Activated CD4-positive, alpha-beta memory T cell treated with anti-CD3 and anti-CD28 coated beads for 36 hours (primary cell): ENCODE measurements at regions not wholly inside any gene's neighbourhood (a gene's known extent, or its start where the extent isn't known, plus 50 kb on each side); places are given as distances from the start of the nearest gene placed in this dataset.
"Not testable (repeated sequence)": the region's sequence is repeated elsewhere in the genome, so short reads cannot be mapped to it uniquely, and the experiment has no call there.

Source experiments
- CTCF ChIA-PET: fragments of 350-600 bp; sonication (Branson Sonifier 250); formaldehyde crosslinking; loops from one replicate; lab custom pipeline; 2021; ENCODE audit warnings: antibody characterized with exemption, inconsistent platforms; lab: Charles Lee
- POLR2A ChIA-PET: fragments of 350-600 bp; sonication (Branson Sonifier 250); formaldehyde crosslinking; loops from one replicate; lab custom pipeline; 2021; ENCODE audit warnings: antibody characterized with exemption; lab: Charles Lee
- DNase-seq: peaks from one replicate; pipeline ENCODE4 v3.0.0-alpha.2; 2020
- H3K27ac Mint-ChIP-seq: one replicate; pipeline ENCODE4 v1.8.0; 2021; ENCODE audit warnings: mixed read lengths
- H3K27me3 Mint-ChIP-seq: one replicate; pipeline ENCODE4 v1.8.0; 2021; ENCODE audit warnings: mixed read lengths
- H3K36me3 Mint-ChIP-seq: one replicate; pipeline ENCODE4 v1.8.0; 2021; ENCODE audit warnings: mixed read lengths
- H3K4me1 Mint-ChIP-seq: one replicate; pipeline ENCODE4 v1.8.0; 2021; ENCODE audit warnings: low read depth, mixed read lengths
- H3K4me3 Mint-ChIP-seq: one replicate; pipeline ENCODE4 v1.8.0; 2021; ENCODE audit warnings: mild to moderate bottlenecking, mixed read lengths
- H3K9me3 Mint-ChIP-seq: one replicate; pipeline ENCODE4 v1.8.0; 2021; ENCODE audit warnings: mixed read lengths
- intact Hi-C: fragments of 100-400 bp; cut with micrococcal nuclease; formaldehyde crosslinking; loops from one replicate; pipeline ENCODE4 v1.15.1; 2023

DNA sequence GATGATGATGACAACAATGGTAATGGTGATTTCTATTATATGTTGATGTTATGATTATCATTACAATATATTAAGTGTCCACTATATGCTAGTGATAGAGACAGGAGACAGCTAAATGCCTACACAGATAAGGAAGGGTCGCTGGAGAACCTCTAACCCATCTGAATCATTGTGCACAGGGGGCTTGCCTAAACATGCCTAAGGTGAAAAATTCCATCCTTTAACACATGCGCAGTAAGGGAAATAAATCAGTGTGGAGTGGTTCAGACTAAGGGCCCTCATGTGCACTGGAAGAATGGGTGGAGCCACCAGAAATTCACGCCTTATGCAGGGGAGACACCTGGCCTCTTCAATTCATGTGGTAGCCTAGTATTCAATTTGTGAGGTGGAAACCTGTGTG, 120.4 kb downstream of the TPBG start:
- no peak overlapping the region for H3K27ac Mint-ChIP-seq
- H3K9me3 Mint-ChIP-seq = peaks cover 15% of the 10 kb centered on the region
- no peaks in the 10 kb centered on the region for H3K36me3 Mint-ChIP-seq
- H3K27me3 Mint-ChIP-seq = peaks cover 2% of the 10 kb centered on the region
- no peak for DNase-seq
- ChIA-PET CTCF (no interaction called here), POLR2A (no interaction called here)
- H3K4me1 Mint-ChIP-seq = no peaks in the 10 kb centered on the region
- intact Hi-C loops = no loop called here
- no peak overlapping the region for H3K4me3 Mint-ChIP-seq

DNA sequence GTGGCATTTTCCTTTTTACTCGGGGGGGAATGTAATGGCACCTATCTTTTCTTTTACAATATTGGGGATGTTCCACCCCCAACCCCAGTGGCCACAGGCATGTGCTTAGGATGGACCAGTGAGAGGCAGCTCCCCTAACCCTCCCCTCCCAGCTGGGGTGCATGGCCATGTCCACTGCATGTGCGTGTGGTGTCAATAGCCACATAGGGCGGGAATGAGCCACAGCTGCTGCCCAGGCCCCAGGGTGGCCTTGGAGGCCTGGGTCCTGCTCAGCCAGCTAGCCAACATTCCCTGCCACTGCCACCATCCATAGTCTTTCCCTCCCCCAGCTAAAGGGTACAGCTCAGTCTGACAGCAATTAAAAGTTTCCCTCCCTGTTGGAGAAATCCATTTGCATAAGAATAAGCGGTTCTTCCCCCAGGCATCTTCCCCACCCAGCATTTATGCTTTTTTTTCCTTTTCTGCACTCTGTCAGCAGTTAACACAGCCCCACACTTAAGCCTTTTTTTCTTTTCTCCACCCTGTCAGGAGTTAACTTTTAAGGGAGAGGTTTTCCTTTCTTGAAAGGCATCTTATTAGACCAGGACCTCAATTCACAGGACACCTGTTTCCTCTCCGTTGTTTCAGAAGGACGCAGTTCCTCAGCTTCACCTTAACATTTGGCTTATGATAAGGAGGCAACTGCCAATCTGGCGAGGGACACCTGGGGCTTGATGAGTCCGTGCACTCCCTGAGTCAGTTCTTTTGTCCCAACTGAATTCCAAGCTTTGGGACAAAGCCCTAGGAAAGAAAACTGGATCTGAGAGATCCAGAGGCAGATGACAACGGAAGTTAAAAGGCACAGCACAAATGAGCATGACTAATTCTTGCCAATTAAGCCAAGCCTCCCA, 121.4 kb downstream of the TPBG start:
- intact Hi-C loops = no loop called here
- Mint-ChIP-seq H3K4me3 (no peak overlapping the region), H3K27me3 (peaks cover 2% of the 10 kb centered on the region)

DNA sequence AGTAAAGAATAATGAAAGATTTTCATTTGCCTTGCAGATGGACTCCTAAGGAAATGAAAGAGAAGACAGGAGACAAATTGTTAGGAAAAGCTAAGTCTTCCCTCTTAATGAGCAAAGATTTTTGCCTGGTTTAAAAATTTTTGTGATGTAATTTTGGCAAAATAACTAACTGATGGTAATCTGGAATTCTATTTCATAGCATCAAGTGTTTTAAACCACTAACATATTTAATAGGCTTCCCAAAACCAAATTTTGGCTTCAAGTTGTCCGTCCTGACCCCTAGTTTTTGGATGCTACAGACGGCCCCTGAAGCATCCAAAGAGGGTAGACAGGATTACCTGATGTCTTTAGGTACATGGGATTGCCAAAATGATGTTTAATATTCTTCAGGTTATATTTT, 124.3 kb downstream of the TPBG start:
- ChIA-PET CTCF (no interaction called here), POLR2A (no interaction called here)
- peaks cover 2% of the 10 kb centered on the region for H3K27me3 Mint-ChIP-seq
- no peaks in the 10 kb centered on the region for H3K36me3 Mint-ChIP-seq
- no peak overlapping the region for H3K27ac Mint-ChIP-seq
- no peak for DNase-seq
- H3K4me3 Mint-ChIP-seq = no peak overlapping the region
- no peaks in the 10 kb centered on the region for H3K4me1 Mint-ChIP-seq
- peaks cover 15% of the 10 kb centered on the region for H3K9me3 Mint-ChIP-seq
- intact Hi-C loops = no loop called here

More for the DNA sequence above, 121.4 kb downstream of the TPBG start:
- H3K36me3 Mint-ChIP-seq = no peaks in the 10 kb centered on the region
- POLR2A ChIA-PET = no interaction called here
- no peaks in the 10 kb centered on the region for H3K4me1 Mint-ChIP-seq
- DNase-seq = no peak
- H3K27ac Mint-ChIP-seq = no peak overlapping the region
- peaks cover 15% of the 10 kb centered on the region for H3K9me3 Mint-ChIP-seq
- CTCF ChIA-PET = no interaction called here

GRCh38 chr6:82488403-82488802, 124.8 kb downstream of the TPBG start:
- ChIA-PET POLR2A (no interaction called here), CTCF (no interaction called here)
- intact Hi-C loops = no loop called here
- no peak overlapping the region for H3K27ac Mint-ChIP-seq
- no peak for DNase-seq
- H3K9me3 Mint-ChIP-seq = peaks cover 15% of the 10 kb centered on the region
- peaks cover 2% of the 10 kb centered on the region for H3K27me3 Mint-ChIP-seq
- H3K4me1 Mint-ChIP-seq = no peaks in the 10 kb centered on the region
- H3K36me3 Mint-ChIP-seq = no peaks in the 10 kb centered on the region
- no peak overlapping the region for H3K4me3 Mint-ChIP-seq

- Mint-ChIP-seq H3K36me3 (no peaks in the 10 kb centered on the region), H3K9me3 (peaks cover 2% of the 10 kb centered on the region), H3K27ac (no peak overlapping the region), H3K4me3 (no peak overlapping the region), H3K4me1 (no peaks in the 10 kb centered on the region), H3K27me3 (no peaks in the 10 kb centered on the region)
- intact Hi-C loops = no loop called here
- no peak for DNase-seq
- ChIA-PET POLR2A (no interaction called here), CTCF (no interaction called here)
These were observed 128.5 kb downstream of the TPBG start for GRCh38 chr6:82492134-82492533.

DNA sequence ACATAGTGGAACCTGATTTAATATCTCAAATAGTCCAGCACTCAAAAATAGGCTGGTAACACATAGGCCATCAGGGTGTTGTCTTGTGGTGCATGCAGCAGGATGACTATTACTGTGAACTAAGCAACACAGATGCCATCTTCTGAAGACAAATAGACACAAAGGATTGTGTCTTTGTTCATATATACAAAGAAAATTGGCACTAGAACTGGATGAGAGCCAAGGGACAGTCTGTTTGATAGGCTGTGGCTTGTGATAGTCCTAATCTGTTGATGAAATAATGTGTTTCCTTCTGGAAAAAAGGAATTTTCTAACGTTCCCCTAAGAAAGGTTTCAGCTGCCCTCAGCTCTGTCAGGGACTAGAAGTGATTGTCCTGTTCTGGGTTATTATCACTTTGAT, 129.8 kb downstream of the TPBG start:
- Mint-ChIP-seq H3K27ac (no peak overlapping the region), H3K9me3 (peaks cover under 1% of the 10 kb centered on the region)

DNA sequence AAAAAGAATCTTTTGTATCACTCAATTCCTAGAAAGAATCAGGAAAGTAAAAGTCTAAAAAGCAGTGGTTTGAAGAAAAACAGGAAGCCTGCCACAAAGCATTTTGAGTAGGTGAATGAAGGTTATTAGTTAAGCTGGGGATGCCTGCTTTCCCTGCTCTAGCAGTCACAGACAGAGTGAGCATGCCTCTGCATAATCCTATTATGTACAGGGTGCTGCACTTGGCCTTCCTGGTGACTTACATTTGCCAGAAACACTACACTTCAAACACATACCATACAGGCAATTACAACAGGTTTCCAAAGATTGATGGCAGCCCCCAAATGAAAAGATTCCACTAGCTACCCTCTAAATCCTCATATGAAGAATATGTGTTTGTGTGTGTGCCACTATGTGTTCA, 130.8 kb downstream of the TPBG start:
- Mint-ChIP-seq H3K9me3 (no peaks in the 10 kb centered on the region), H3K27ac (no peak overlapping the region), H3K4me3 (no peak overlapping the region), H3K4me1 (no peaks in the 10 kb centered on the region), H3K36me3 (no peaks in the 10 kb centered on the region), H3K27me3 (peaks cover 2% of the 10 kb centered on the region)
- DNase-seq = no peak
- CTCF ChIA-PET = no interaction called here
- intact Hi-C loops = no loop called here
- POLR2A ChIA-PET = no interaction called here

More for the DNA sequence above, 129.8 kb downstream of the TPBG start:
- Mint-ChIP-seq H3K36me3 (no peaks in the 10 kb centered on the region), H3K4me3 (no peak overlapping the region), H3K4me1 (no peaks in the 10 kb centered on the region), H3K27me3 (no peaks in the 10 kb centered on the region)
- intact Hi-C loops = no loop called here
- ChIA-PET CTCF (no interaction called here), POLR2A (no interaction called here)
- DNase-seq = no peak

- H3K36me3 Mint-ChIP-seq, DNase-seq, H3K27ac Mint-ChIP-seq, POLR2A ChIA-PET, CTCF ChIA-PET, H3K4me1 Mint-ChIP-seq, H3K9me3 Mint-ChIP-seq, H3K4me3 Mint-ChIP-seq: not testable (repeated sequence)
- intact Hi-C loops = loop anchor here (10.0 kb wide), 1 partner anchor 227 kb away; no protein-coding TSS in a partner anchor
- H3K27me3 Mint-ChIP-seq = peaks cover 11% of the 10 kb centered on the region
These were observed 138.3 kb downstream of the TPBG start for GRCh38 chr6:82501901-82502300.

DNA sequence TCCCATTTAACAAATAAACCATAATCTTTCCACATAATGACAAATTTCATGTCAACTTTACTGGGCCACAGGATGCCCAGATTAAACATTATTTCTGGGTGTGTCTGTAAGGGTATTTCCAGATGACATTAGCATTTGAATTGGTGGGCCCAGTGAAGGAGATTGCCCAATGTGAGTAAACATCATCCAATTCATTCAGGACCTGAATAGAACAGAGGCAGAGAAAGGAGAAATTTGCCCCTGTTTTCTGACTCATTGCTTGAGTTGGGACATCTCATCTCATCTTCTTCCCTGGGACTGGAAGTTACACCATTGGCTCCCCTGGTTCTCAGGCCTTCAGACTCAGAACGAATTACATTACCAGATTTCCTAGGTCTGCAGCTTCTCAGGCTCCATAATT, 142.9 kb downstream of the TPBG start:
- no peak for DNase-seq
- no peak overlapping the region for H3K4me3 Mint-ChIP-seq
- POLR2A ChIA-PET = no interaction called here
- CTCF ChIA-PET = no interaction called here
- H3K4me1 Mint-ChIP-seq = no peaks in the 10 kb centered on the region
- no peaks in the 10 kb centered on the region for H3K36me3 Mint-ChIP-seq
- no peaks in the 10 kb centered on the region for H3K9me3 Mint-ChIP-seq
- peaks cover 10% of the 10 kb centered on the region for H3K27me3 Mint-ChIP-seq
- intact Hi-C loops = loop anchor here (10.0 kb wide), 1 partner anchor 232 kb away; no protein-coding TSS in a partner anchor
- no peak overlapping the region for H3K27ac Mint-ChIP-seq

DNA sequence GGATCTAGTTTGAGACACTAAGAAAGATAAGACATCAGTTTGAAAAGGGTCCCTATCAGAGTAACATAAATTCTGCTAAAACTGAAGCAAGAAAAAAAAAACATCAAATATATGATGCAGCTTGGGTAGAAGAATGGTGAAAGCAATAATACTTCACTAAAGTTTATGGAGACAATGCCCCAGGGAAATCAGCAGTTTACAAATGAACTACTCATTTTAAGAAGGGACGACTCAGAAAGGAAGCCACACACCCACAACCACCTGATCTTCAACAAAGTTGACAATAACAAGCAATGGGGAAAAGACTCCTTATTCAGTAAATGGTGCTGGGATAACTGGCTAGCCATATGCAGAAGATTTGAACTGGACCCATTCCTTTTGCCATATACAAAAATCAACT, 143.5 kb downstream of the TPBG start:
- H3K36me3 Mint-ChIP-seq = no peaks in the 10 kb centered on the region
- H3K27me3 Mint-ChIP-seq = peaks cover 10% of the 10 kb centered on the region
- no peak overlapping the region for H3K27ac Mint-ChIP-seq
- intact Hi-C loops = loop anchor here (10.0 kb wide), 1 partner anchor 232 kb away; no protein-coding TSS in a partner anchor
- H3K4me3 Mint-ChIP-seq = no peak overlapping the region
- POLR2A ChIA-PET = no interaction called here
- CTCF ChIA-PET = no interaction called here
- H3K4me1 Mint-ChIP-seq = no peaks in the 10 kb centered on the region
- no peak for DNase-seq
- H3K9me3 Mint-ChIP-seq = no peaks in the 10 kb centered on the region

- no peaks in the 10 kb centered on the region for H3K36me3 Mint-ChIP-seq
- no peak overlapping the region for H3K27ac Mint-ChIP-seq
- H3K4me1 Mint-ChIP-seq = no peaks in the 10 kb centered on the region
- DNase-seq = no peak
- H3K27me3 Mint-ChIP-seq = no peaks in the 10 kb centered on the region
- CTCF ChIA-PET = no interaction called here
- intact Hi-C loops = no loop called here
- no peak overlapping the region for H3K4me3 Mint-ChIP-seq
- H3K9me3 Mint-ChIP-seq = peaks cover 9% of the 10 kb centered on the region
- POLR2A ChIA-PET = no interaction called here
These were observed 147.9 kb downstream of the TPBG start for GRCh38 chr6:82511546-82511945.

DNA sequence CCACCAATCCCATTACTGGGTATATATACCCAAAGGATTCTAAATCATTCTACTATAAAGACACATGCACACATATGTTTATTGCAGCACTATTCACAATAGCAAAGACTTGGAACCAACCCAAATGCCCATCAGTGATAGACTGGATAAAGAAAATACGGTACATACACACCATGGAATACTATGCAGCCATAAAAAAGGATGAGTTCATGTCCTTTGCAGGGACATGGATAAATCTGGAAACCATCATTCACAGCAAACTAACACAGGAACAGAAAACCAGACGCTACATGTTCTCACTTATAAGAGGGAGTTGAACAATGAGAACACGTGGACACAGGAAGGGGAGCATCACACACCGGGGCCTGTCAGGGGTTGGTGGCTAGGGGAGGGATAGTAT, 154.3 kb downstream of the TPBG start:
- CTCF ChIA-PET, H3K36me3 Mint-ChIP-seq, H3K27me3 Mint-ChIP-seq, H3K4me3 Mint-ChIP-seq, intact Hi-C loops, H3K27ac Mint-ChIP-seq, POLR2A ChIA-PET, DNase-seq, H3K4me1 Mint-ChIP-seq: not testable (repeated sequence)
- peaks cover 16% of the 10 kb centered on the region for H3K9me3 Mint-ChIP-seq

DNA sequence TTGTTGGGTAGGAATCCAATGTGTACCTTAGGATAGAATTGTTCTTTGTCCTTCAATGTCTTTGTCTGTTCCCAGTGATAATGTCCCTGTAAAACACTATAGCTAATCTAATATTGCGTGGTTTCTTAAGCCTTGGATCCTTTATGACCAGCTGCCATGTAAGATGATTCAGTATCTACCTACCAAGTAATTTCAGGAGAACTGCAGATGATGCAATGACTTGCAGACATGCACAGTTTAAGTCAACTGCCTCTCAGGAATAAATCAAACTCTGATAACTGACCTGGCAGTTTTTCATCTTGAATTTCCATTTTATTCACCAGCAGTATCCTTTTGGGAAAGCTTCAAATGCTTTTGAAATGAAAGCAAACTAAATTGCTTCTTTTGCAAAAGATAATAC, 157.8 kb downstream of the TPBG start:
- CTCF ChIA-PET = no interaction called here
- Mint-ChIP-seq H3K9me3 (peaks cover 7% of the 10 kb centered on the region), H3K27ac (no peak overlapping the region), H3K27me3 (no peaks in the 10 kb centered on the region), H3K4me1 (no peaks in the 10 kb centered on the region), H3K36me3 (no peaks in the 10 kb centered on the region), H3K4me3 (no peak overlapping the region)
- no peak for DNase-seq
- intact Hi-C loops = no loop called here
- POLR2A ChIA-PET = no interaction called here
